ENCODE measurements at regions not wholly inside any gene's neighbourhood (a gene's known extent, or its start where the extent isn't known, plus 50 kb on each side); places are given as distances from the start of the nearest gene placed in this dataset.

DNA sequence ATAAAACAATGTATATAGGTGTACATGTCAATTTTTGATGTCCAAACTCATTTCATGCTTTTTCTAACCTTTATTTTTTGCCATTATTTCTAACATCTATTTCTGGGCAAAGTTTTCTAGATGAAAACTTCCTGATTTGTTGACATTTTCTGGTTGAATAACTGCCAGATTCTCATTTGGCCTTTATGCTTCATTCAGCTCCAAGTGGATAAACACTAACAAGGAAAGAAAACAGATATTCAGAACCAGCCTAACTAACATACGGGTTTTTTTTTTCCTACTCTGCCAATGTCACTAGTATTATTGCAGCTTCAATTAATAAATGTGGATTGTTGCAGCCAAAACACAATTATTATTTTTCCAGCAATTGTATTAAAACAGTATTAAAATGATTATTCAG is 50.9 kb upstream of the RAP1GDS1 start:
- no peak for DNase-seq (ENCODE audit: low spot score)

DNA sequence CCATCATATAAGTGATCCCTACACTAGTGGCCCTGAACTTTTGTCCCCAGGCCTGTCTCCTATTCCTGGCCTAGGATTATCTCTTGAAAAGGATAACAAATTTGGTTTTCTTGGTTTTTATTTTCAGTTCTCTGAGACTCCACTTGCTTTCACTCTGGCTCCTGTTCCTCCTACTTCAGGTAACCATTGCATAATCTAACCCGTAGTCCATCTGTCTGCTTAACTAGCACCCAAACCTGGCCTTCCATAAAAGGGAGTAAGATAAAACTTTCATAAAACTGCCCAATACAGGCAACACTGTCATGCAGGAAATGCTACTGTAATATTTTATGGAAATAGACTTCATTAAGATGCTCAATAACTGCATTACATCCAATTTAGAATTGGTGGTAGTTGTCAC is 52.1 kb upstream of the RAP1GDS1 start:
- DNase-seq (ENCODE audit: low spot score) = no peak

DNA sequence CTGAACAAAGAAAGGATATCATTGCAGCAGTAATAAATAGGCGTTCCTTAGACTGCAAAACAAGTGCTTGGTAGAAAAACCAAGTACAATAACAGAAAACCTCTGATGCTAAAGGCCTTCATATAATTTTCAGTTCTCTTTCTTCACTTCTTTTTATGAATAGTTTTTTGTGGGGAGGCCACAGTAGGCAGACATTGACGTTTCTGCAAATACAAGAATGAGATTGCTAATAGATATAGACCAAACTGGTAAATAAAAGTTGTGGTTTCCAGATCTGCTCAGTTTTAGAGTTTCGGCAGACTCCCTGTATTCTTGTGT is 57.0 kb upstream of the RAP1GDS1 start:
- no peak for DNase-seq (ENCODE audit: low spot score)

- DNase-seq (ENCODE audit: low spot score) = no peak
Measured at GRCh38 chr4:98203332-98204235, 57.6 kb upstream of the RAP1GDS1 start.

DNA sequence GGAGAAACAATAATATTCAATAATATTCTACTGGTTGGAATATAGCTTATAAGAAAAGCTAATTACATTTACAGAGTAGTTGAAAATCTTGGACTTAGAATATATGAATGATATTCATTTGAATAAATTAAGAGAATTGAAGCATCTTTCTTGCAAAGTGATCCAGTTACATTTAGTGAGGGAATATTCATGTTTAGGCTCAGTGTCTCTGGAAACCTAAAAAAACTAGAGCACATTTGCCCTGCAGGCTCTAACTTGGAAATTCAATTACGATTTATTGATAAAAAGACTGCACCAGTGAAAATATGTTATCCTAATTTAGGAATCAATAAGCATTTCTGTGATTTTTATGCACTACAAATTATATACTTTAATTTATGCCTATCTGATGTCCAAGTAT is 58.3 kb upstream of the RAP1GDS1 start:
- no peak for DNase-seq (ENCODE audit: low spot score)

- peak; percentile 2 for DNase-seq (ENCODE audit: low spot score)
Measured at GRCh38 chr4:98199247-98199646, 56.0 kb upstream of the STPG2 start.

DNA sequence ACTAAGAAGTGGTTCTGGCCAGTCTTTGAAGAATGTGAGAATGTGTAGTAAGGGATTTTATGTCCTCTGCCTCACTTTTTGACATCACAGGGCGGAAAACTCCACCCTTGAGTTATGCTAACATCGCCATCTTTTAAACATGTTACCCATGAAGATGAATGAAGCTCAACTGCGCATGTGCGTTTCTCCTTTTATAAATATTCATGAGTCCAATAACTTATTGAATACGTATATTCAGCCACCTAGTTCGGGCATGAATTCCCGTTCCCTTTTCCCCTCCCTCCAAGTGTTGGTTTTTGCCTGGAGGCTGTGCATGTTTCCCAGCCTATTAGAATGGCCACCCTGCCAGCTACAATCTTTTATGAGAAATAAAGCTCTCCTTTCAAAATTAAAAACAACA is 51.7 kb upstream of the STPG2 start:
- no peak for DNase-seq (ENCODE audit: low spot score)

DNA sequence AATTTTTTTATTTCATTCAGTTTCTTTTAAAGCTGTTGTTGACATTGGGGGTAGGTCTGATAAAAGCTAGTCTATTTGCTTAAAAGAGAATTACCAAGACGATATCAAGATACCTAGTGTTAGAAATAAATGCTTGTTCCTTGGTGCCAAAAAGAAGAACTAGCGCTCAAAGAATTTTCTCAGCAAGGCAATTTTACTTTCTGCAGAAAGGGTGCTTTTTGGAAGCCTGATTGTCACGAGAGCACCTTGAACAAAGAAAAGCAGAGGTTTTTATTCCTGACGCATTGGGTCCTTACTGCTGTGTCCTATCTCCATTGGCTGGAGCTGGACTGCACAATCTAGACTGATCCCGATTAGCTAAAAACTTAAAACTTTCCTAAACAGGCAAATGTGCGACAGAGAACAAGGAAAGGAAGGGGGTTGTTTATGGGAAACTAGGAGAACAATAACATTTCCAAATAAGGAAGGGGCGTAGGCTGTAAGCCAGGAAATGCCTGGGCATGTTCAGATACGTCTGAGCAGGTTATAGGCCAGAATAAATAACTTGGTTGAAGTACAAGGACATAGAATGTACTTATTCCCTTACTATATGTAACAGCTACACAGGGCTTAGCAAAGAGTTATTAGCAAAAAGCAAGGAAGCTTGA is 50.3 kb upstream of the STPG2 start:
- DNase-seq (ENCODE audit: low spot score) = no peak
